Esophagus (tissue), 2 donors: ENCODE measurements at regions not wholly inside any gene's neighbourhood (a gene's known extent, or its start where the extent isn't known, plus 50 kb on each side); places are given as distances from the start of the nearest gene placed in this dataset.

Source experiments
- H3K27ac ChIP-seq, 2 donors: one replicate each; pipeline ENCODE4 v1.5.1; 2013; ENCODE audit warnings: low read depth in 2 of 2, mild to moderate bottlenecking in 2 of 2, inconsistent platforms in 1 of 2, low read length in 1 of 2, moderate library complexity in 1 of 2
- H3K27me3 ChIP-seq, 2 donors: one replicate each; pipeline ENCODE4 v1.6.1; 2013; ENCODE audit warnings: low read length in 2 of 2, control low read depth in 1 of 2, mild to moderate bottlenecking in 1 of 2; ENCODE audit not compliant: insufficient read depth in 2 of 2, control insufficient read depth in 1 of 2
- H3K36me3 ChIP-seq, 2 donors: one replicate each; pipeline ENCODE4 v1.6.1; 2013; ENCODE audit warnings: low read length in 1 of 2; ENCODE audit not compliant: control insufficient read depth in 2 of 2, insufficient read depth in 2 of 2
- H3K4me1 ChIP-seq, 2 donors: one replicate each; pipeline ENCODE4 v1.6.1; 2013; ENCODE audit warnings: low read length in 1 of 2; ENCODE audit not compliant: control insufficient read depth in 2 of 2, insufficient read depth in 2 of 2
- H3K4me3 ChIP-seq, 2 donors: one replicate each; pipeline ENCODE4 v1.5.1; 2013; ENCODE audit warnings: low read length in 2 of 2, mild to moderate bottlenecking in 2 of 2, low read depth in 1 of 2, moderate library complexity in 1 of 2
- H3K9me3 ChIP-seq, 2 donors: one replicate each; pipeline ENCODE4 v1.6.1; 2013; ENCODE audit warnings: mild to moderate bottlenecking in 2 of 2, low read depth in 1 of 2, low read length in 1 of 2, moderate library complexity in 1 of 2; ENCODE audit not compliant: control insufficient read depth in 2 of 2, insufficient read depth in 1 of 2
- WGBS, 2 donors: extraction: QIAGEN DNeasy Blood & Tissue Kit; methylation state at CpG; one replicate each; pipeline ENCODE4 v1.1.7; 2013; 5-methylcytosine and 5-hydroxymethylcytosine counted together
- donor health status: healthy with polysubstance abuse.
- donor health status: Bipolar disorder and iron deficiency.

- 67 to 76% methylated on average over 3 of the region's 3 CpGs for WGBS, 2 donors
- no peak overlapping the region for H3K27ac ChIP-seq
- H3K4me3 ChIP-seq: no peak overlapping the region
- no peaks in the 10 kb centered on the region for H3K9me3 ChIP-seq
- H3K36me3 ChIP-seq: no peaks in the 10 kb centered on the region
- H3K4me1 ChIP-seq: no peaks in the 10 kb centered on the region
- no peaks in the 10 kb centered on the region for H3K27me3 ChIP-seq
These were observed 88.7 kb upstream of the DHRS4 start for GRCh38 chr14:23864861-23865260.

GRCh38 chr14:23865502-23865901 lies 88.1 kb upstream of the DHRS4 start:
- H3K36me3 ChIP-seq: no peaks in the 10 kb centered on the region
- no peak overlapping the region for H3K27ac ChIP-seq
- no peaks in the 10 kb centered on the region for H3K27me3 ChIP-seq
- H3K4me1 ChIP-seq: no peaks in the 10 kb centered on the region
- H3K9me3 ChIP-seq: no peaks in the 10 kb centered on the region
- 43 to 57% methylated on average over 2 of the region's 2 CpGs for WGBS, 2 donors
- H3K4me3 ChIP-seq: no peak overlapping the region

DNA sequence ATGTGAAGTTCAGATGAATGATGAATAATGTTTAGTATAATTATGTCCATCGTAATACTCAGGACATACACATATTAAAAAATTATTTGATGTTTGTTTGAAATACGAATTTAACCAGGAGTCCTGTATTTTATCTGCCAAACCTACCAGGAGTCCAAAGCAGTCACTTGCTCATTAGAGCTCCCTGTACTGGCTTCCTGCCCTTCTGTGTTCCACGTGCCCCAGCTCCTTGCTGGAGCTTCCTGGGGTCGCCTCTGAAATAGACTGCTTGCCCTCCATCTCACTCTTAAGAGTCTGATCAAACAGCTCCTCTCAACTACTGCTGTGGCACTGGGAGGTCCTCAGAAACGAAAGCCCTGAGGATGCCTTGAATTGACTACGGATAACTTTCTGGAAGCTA lies 87.3 kb upstream of the DHRS4 start:
- no peaks in the 10 kb centered on the region for H3K36me3 ChIP-seq
- 60 to 67% methylated on average over 6 of the region's 6 CpGs for WGBS, 2 donors
- no peaks in the 10 kb centered on the region for H3K27me3 ChIP-seq
- no peaks in the 10 kb centered on the region for H3K4me1 ChIP-seq
- no peak overlapping the region for H3K4me3 ChIP-seq
- no peaks in the 10 kb centered on the region for H3K9me3 ChIP-seq
- no peak overlapping the region for H3K27ac ChIP-seq

DNA sequence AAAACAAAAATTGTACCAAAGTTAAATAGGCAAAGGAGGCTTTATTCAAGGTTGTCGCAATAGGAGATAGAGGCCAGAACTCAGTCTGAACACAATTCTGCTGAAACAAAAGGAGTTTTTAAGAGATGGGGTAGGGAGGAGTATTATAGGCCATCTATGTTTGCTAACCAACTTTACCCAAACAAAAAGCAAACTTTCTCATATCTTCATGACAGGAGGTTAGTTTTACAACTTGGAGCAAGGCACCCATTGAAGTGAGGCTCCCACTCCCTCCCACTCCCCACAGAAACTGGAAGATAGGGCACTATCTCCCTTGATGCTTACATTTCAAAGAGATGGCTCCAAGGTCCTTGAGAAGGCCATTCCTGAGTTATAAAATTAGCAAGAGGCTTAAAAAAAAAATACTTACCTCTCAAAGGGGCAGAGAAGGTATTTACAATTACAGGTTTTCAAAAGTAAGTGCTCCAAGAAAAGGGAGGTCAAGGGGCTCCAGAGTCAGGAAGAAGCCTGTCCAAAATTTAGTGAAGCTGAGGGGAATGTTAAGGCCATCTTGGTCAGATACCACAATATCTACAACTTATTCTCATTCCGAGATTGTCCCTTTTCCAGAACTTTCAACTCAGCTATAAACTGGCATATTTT lies 84.4 kb upstream of the DHRS4 start:
- H3K4me1 ChIP-seq: no peaks in the 10 kb centered on the region
- H3K36me3 ChIP-seq: no peaks in the 10 kb centered on the region
- no peaks in the 10 kb centered on the region for H3K9me3 ChIP-seq
- H3K27ac ChIP-seq: no peak overlapping the region
- H3K27me3 ChIP-seq: no peaks in the 10 kb centered on the region
- H3K4me3 ChIP-seq: no peak overlapping the region
- 91 to 92% methylated on average over 2 of the region's 2 CpGs for WGBS, 2 donors

GRCh38 chr14:23876160-23876750 lies 77.3 kb upstream of the DHRS4 start:
- Histone ChIP-seq H3K9me3 (no peaks in the 10 kb centered on the region), H3K4me1 (no peaks in the 10 kb centered on the region), H3K27me3 (no peaks in the 10 kb centered on the region), H3K36me3 (no peaks in the 10 kb centered on the region), H3K4me3 (no peak overlapping the region), H3K27ac (no peak overlapping the region)
- 78 to 90% methylated on average over 3 of the region's 3 CpGs for WGBS, 2 donors

DNA sequence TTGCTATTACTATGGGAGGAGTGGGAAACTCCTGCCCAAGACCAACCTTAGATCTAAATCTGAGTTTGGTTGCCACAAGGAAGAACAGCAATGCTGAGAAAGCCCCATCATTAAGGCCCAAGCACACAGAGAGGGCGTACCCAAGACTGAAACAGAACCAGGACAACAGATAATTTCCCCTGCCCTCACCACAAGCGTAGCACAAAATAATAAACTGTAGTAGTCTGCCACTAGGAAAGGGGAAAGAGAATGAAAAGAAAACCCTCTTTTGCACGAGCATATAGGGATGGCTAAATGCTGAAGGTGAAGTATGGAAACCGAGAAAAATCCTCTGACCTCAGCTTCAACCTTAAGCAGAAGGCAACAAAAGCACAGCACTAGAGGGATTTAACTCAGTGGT lies 76.5 kb upstream of the DHRS4 start:
- H3K27ac ChIP-seq: no peak overlapping the region
- H3K27me3 ChIP-seq: no peaks in the 10 kb centered on the region
- H3K4me3 ChIP-seq: no peak overlapping the region
- H3K36me3 ChIP-seq: no peaks in the 10 kb centered on the region
- no peaks in the 10 kb centered on the region for H3K4me1 ChIP-seq
- WGBS, 2 donors: 79 to 81% methylated on average over 4 of the region's 4 CpGs
- H3K9me3 ChIP-seq: no peaks in the 10 kb centered on the region

DNA sequence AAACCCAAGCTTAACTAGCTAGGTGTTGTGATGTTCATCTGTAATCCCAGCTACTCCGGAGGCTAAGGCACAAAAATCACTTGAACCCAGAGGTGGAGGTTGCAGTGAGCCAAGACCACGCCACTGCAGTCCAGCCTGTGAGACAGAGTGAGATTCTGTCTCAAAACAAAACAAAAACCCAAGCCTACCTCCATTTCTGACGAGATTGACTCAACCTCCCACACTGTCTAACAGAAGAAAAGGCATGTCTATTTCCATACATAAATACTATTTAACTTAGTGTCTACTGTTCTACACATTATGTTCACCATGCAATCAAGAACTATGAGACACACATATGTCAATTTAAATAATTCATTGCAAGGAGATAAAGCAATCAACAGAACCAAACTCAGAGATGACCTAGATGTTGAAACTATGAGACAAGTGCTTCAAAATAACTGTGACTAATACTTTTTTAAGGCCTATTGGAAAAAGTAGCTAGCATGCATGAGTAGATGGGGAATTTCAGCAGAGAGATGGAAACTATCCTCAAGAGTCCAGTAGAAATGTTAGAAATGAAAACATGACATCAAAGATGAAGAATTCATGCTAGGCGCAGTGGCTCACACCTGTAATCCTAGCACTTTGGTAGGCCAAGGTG lies 75.9 kb upstream of the DHRS4 start:
- Histone ChIP-seq H3K9me3 (no peaks in the 10 kb centered on the region), H3K4me3 (no peak overlapping the region), H3K27ac (no peak overlapping the region), H3K36me3 (no peaks in the 10 kb centered on the region), H3K27me3 (no peaks in the 10 kb centered on the region), H3K4me1 (no peaks in the 10 kb centered on the region)
- 78 to 82% methylated on average over 4 of the region's 4 CpGs for WGBS, 2 donors

DNA sequence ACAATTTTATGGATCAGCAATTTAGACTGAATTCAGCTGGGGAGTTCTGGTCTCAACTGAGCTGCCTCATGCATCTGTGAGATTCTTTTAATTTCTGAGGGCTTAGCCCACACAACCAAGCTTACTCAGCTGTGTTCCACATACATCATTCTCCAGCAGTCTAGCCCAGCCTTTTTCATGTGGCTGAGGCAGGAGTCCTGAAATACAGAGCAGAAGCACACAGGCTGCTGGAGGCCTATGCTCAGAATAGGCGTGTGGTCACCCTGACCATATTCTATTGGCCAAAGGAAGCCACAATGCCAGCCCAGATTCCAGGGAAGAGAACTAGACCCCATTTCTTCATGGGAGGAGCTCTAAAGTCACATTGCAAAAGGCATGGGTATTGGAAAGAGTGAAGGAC lies 72.3 kb upstream of the DHRS4 start:
- Histone ChIP-seq H3K4me3 (no peak overlapping the region), H3K27me3 (no peaks in the 10 kb centered on the region), H3K4me1 (no peaks in the 10 kb centered on the region), H3K9me3 (no peaks in the 10 kb centered on the region), H3K27ac (no peak overlapping the region), H3K36me3 (no peaks in the 10 kb centered on the region)
- WGBS, 2 donors: 85 to 87% methylated on average over 1 of the region's 1 CpG

GRCh38 chr14:23883684-23884540 lies 69.7 kb upstream of the DHRS4 start:
- no peaks in the 10 kb centered on the region for H3K4me1 ChIP-seq
- no peak overlapping the region for H3K4me3 ChIP-seq
- no peaks in the 10 kb centered on the region for H3K36me3 ChIP-seq
- H3K27ac ChIP-seq: no peak overlapping the region
- H3K27me3 ChIP-seq: no peaks in the 10 kb centered on the region
- 41 to 43% methylated on average over 13 of the region's 13 CpGs for WGBS, 2 donors
- H3K9me3 ChIP-seq: no peaks in the 10 kb centered on the region
